H1 (cell line): ENCODE measurements at regions not wholly inside any gene's neighbourhood (a gene's known extent, or its start where the extent isn't known, plus 50 kb on each side); places are given as distances from the start of the nearest gene placed in this dataset.

Experiments
- CTCF ChIA-PET: fragments of 300-600 bp; sonication (Branson Sonifier 250); formaldehyde crosslinking; loops from one replicate; lab custom pipeline; 2021; ENCODE audit not compliant: partially characterized antibody; lab: Charles Lee
- POLR2A ChIA-PET: fragments of 300-600 bp; sonication (Branson Sonifier 250); formaldehyde crosslinking; loops from one replicate; lab custom pipeline; 2021; ENCODE audit warnings: inconsistent platforms; ENCODE audit not compliant: partially characterized antibody; lab: Charles Lee
- DNase-seq, 2 experiments: peaks; one replicate each; pipeline versions ENCODE4 v3.0.0 to v3.0.0-alpha.2; 2010 to 2022; ENCODE audit warnings: low spot score in 2 of 2, low read depth in 1 of 2, mixed read lengths in 1 of 2
- FAIRE-seq: peaks from 2 replicates; lab custom pipeline; 2011; peaks lifted over from hg19 to GRCh38; lab: Jason Lieb, UNC
- H2AFZ ChIP-seq: 2 replicates; pipeline ENCODE4 v1.8.1; 2012; ENCODE audit warnings: low read length, inconsistent platforms
- H2AK5ac ChIP-seq: 2 replicates; pipeline ENCODE4 v1.6.1; 2013; ENCODE audit warnings: low read depth, low read length
- H2BK120ac ChIP-seq: replicated peaks from 2 replicates; pipeline ENCODE3; 2013; ENCODE audit warnings: low read depth, low read length, inconsistent platforms
- H2BK12ac ChIP-seq: 2 replicates; pipeline ENCODE4 v1.6.1; 2013; ENCODE audit warnings: low read depth, low read length
- H2BK15ac ChIP-seq: 2 replicates; pipeline ENCODE4 v1.6.1; 2013; ENCODE audit warnings: low read length
- H2BK20ac ChIP-seq: 2 replicates; pipeline ENCODE4 v1.6.1; 2013; ENCODE audit warnings: low read length
- H2BK5ac ChIP-seq: 2 replicates; pipeline ENCODE4 v1.6.1; 2013; ENCODE audit warnings: low read depth, low read length
- H3K14ac ChIP-seq: 2 replicates; pipeline ENCODE4 v1.6.1; 2013; ENCODE audit warnings: inconsistent platforms; ENCODE audit not compliant: insufficient read length
- H3K18ac ChIP-seq: 2 replicates; pipeline ENCODE4 v1.6.1; 2013; ENCODE audit warnings: low read length; ENCODE audit errors: extremely low read depth
- H3K23ac ChIP-seq: 2 replicates; pipeline ENCODE4 v1.6.1; 2013; ENCODE audit warnings: inconsistent platforms; ENCODE audit not compliant: insufficient read length
- H3K23me2 ChIP-seq: 2 replicates; pipeline ENCODE4 v1.6.1; 2013; ENCODE audit warnings: low read depth, low read length
- H3K27ac ChIP-seq: 2 replicates; pipeline ENCODE4 v1.6.1; 2011; ENCODE audit warnings: low read depth, low read length, inconsistent platforms
- H3K27me3 ChIP-seq, 4 experiments: replicated peaks in 1 of 4; 1 replicate in 1 of 4; 2 replicates in 3 of 4; pipeline versions ENCODE4 v1.6.1 to v1.8.1; 2011 to 2013; ENCODE audit warnings: low read length in 3 of 4, mild to moderate bottlenecking in 3 of 4, inconsistent platforms in 2 of 4, mixed read lengths in 2 of 4, moderate library complexity in 1 of 4; ENCODE audit not compliant: control insufficient read depth in 3 of 4, insufficient read depth in 3 of 4; ENCODE audit errors: extremely low read depth in 1 of 4
- H3K36me3 ChIP-seq, 4 experiments: 2 replicates each; pipeline versions ENCODE4 v1.6.1 to v1.8.1; 2011 to 2013; ENCODE audit warnings: mild to moderate bottlenecking in 4 of 4, low read length in 3 of 4, moderate library complexity in 2 of 4, control low read depth in 1 of 4, inconsistent platforms in 1 of 4; ENCODE audit not compliant: insufficient read depth in 4 of 4, control insufficient read depth in 2 of 4
- H3K4ac ChIP-seq: replicated peaks from 2 replicates; pipeline ENCODE3; 2013; ENCODE audit warnings: low read length, low read depth, mixed read lengths, inconsistent platforms; ENCODE audit not compliant: insufficient read length
- H3K4me1 ChIP-seq, 4 experiments: replicated peaks in 1 of 4; 1 replicate in 1 of 4; 2 replicates in 3 of 4; pipeline versions ENCODE4 v1.6.1 to v1.8.1; 2011 to 2013; ENCODE audit warnings: low read length in 3 of 4, inconsistent platforms in 2 of 4, mixed read lengths in 1 of 4; ENCODE audit not compliant: insufficient read depth in 4 of 4, control insufficient read depth in 3 of 4
- H3K4me2 ChIP-seq, 2 experiments: 2 replicates each; pipeline versions ENCODE4 v1.6.1 to v1.8.1; 2011 to 2013; ENCODE audit warnings: low read depth in 2 of 2, low read length in 2 of 2, control low read depth in 1 of 2, inconsistent platforms in 1 of 2, mild to moderate bottlenecking in 1 of 2; ENCODE audit not compliant: insufficient read depth in 1 of 2
- H3K4me3 ChIP-seq, 4 experiments: fragments of 200-600, 300-600 bp in 1 of 4; sonication (generic), shearing (Covaris generic), sonication (Bioruptor Twin) in 1 of 4; 2 replicates each; pipeline versions ENCODE4 v1.5.1 to v1.8.1; 2011 to 2016; ENCODE audit warnings: low read length in 4 of 4, low read depth in 3 of 4, control low read depth in 2 of 4, inconsistent platforms in 2 of 4, mild to moderate bottlenecking in 2 of 4, mixed read lengths in 1 of 4, moderate library complexity in 1 of 4; ENCODE audit not compliant: insufficient read depth in 2 of 4; ENCODE audit errors: extremely low read depth in 1 of 4
- H3K56ac ChIP-seq: replicated peaks from 2 replicates; pipeline ENCODE3; 2013; ENCODE audit warnings: low read depth, mild to moderate bottlenecking, mixed read lengths, low read length, inconsistent platforms; ENCODE audit not compliant: insufficient read length
- H3K79me1 ChIP-seq: 2 replicates; pipeline ENCODE4 v1.6.1; 2013; ENCODE audit warnings: low read depth, low read length, control low read depth
- H3K79me2 ChIP-seq, 2 experiments: 2 replicates each; pipeline versions ENCODE4 v1.6.1 to v1.8.1; 2012 to 2013; ENCODE audit warnings: low read length in 2 of 2, mild to moderate bottlenecking in 2 of 2, inconsistent platforms in 1 of 2; ENCODE audit not compliant: insufficient read depth in 2 of 2, control insufficient read depth in 1 of 2
- H3K9ac ChIP-seq, 4 experiments: replicated peaks in 1 of 4; 1 replicate in 1 of 4; 2 replicates in 3 of 4; pipeline versions ENCODE4 v1.6.1 to v1.8.1; 2011 to 2013; ENCODE audit warnings: low read depth in 3 of 4, low read length in 3 of 4, control low read depth in 2 of 4, mild to moderate bottlenecking in 2 of 4, moderate library complexity in 2 of 4, inconsistent platforms in 1 of 4; ENCODE audit errors: extremely low read depth in 1 of 4
- H3K9me3 ChIP-seq, 2 experiments: 2 replicates each; pipeline versions ENCODE4 v1.6.1 to v1.8.1; 2012 to 2013; ENCODE audit warnings: mild to moderate bottlenecking in 2 of 2, moderate library complexity in 2 of 2, control low read depth in 1 of 2, inconsistent platforms in 1 of 2, low read depth in 1 of 2, low read length in 1 of 2, mixed read lengths in 1 of 2; ENCODE audit not compliant: insufficient read depth in 2 of 2
- H4K20me1 ChIP-seq, 2 experiments: replicated peaks in 1 of 2; 2 replicates each; pipeline versions ENCODE3 to v1.8.1; 2011 to 2013; ENCODE audit warnings: inconsistent platforms in 2 of 2, low read length in 2 of 2, mild to moderate bottlenecking in 1 of 2; ENCODE audit not compliant: insufficient read depth in 2 of 2, control insufficient read depth in 1 of 2
- H4K5ac ChIP-seq: 2 replicates; pipeline ENCODE4 v1.6.1; 2013; ENCODE audit warnings: low read length, low read depth, mixed read lengths, inconsistent platforms; ENCODE audit not compliant: insufficient read length
- H4K8ac ChIP-seq: 2 replicates; pipeline ENCODE4 v1.8.0; 2013; ENCODE audit warnings: mild to moderate bottlenecking, moderate library complexity, low read length, inconsistent platforms; ENCODE audit not compliant: insufficient read depth; ENCODE audit errors: extremely low read depth
- H4K91ac ChIP-seq: replicated peaks from 2 replicates; pipeline ENCODE3; 2013; ENCODE audit warnings: low read length, mixed read lengths, inconsistent platforms; ENCODE audit not compliant: insufficient read length
- CEBPB ChIP-seq: IDR thresholded peaks from 2 replicates; pipeline ENCODE4 v1.6.1; 2012; ENCODE audit warnings: low read depth, low read length
- RFX5 ChIP-seq: IDR thresholded peaks from 2 replicates; pipeline ENCODE4 v1.6.1; 2011; ENCODE audit warnings: low read depth, low read length, improper control_type of control experiment, borderline replicate concordance
- WGBS, 2 experiments: shearing (Covaris generic) in 1 of 2; methylation state at CpG; one replicate each; pipeline versions ENCODE4 v1.1.6 to v1.1.7; 2013 to 2015; ENCODE audit warnings: low lambda C conversion rate in 2 of 2, mixed read lengths in 2 of 2, inconsistent platforms in 1 of 2, low coverage in 1 of 2, missing lambda C conversion rate in 1 of 2; ENCODE audit not compliant: insufficient replicate concordance in 2 of 2, insufficient coverage in 1 of 2, insufficient read length in 1 of 2; ENCODE audit errors: extremely low coverage in 1 of 2, missing lambda C conversion rate in 1 of 2; 5-methylcytosine and 5-hydroxymethylcytosine counted together

GRCh38 chr3:74080056-74080461 lies 455.3 kb upstream of the PDZRN3 start:
- H2BK20ac ChIP-seq = no peak overlapping the region
- H3K36me3 ChIP-seq = no peaks in the 10 kb centered on the region
- no peaks in the 10 kb centered on the region for H3K9me3 ChIP-seq
- ChIA-PET CTCF (interaction anchor here (0.8 to 1.1 kb wide), 2 partner anchors 23 to 114 kb away, joined by 3 read pairs; no protein-coding TSS in a partner anchor), POLR2A (no interaction called here)
- H3K4ac ChIP-seq = no peak overlapping the region
- WGBS, 2 experiments = 90% methylated on average over 5 of the region's 5 CpGs; no CpG with 5 or more reads in 1 of the 2 experiments
- no peak overlapping the region for H2AK5ac ChIP-seq
- H3K27me3 ChIP-seq = peaks cover 0 to 2% (median 0%) of the 10 kb centered on the region in 4 experiments; a peak in 1 of 7 replicates
- no peak overlapping the region for H3K4me2 ChIP-seq
- no peak overlapping the region for H3K27ac ChIP-seq
- no peak overlapping the region for H3K9ac ChIP-seq
- no peak overlapping the region for H2BK120ac ChIP-seq
- DNase-seq = no peak
- H3K79me2 ChIP-seq = no peaks in the 10 kb centered on the region
- no peak for FAIRE-seq
- no peak overlapping the region for H3K4me3 ChIP-seq
- no peak overlapping the region for H4K8ac ChIP-seq
- no peak overlapping the region for H4K5ac ChIP-seq
- no peak overlapping the region for H2BK15ac ChIP-seq
- H2BK12ac ChIP-seq = no peak overlapping the region
- H3K23me2 ChIP-seq = no peaks in the 10 kb centered on the region; the same call in 1 of the 2 replicates
- TF ChIP-seq CEBPB = peak; percentile 51; the same call in 1 of the 2 replicates
- TF ChIP-seq RFX5 = no peak
- no peaks in the 10 kb centered on the region for H3K4me1 ChIP-seq
- no peaks in the 10 kb centered on the region for H3K79me1 ChIP-seq
- H3K14ac ChIP-seq = no peak overlapping the region
- no peak overlapping the region for H3K23ac ChIP-seq
- H2BK5ac ChIP-seq = no peak overlapping the region
- H4K20me1 ChIP-seq = no peaks in the 10 kb centered on the region
- H2AFZ ChIP-seq = no peak overlapping the region
- H4K91ac ChIP-seq = no peak overlapping the region
- H3K56ac ChIP-seq = no peak overlapping the region
- no peak overlapping the region for H3K18ac ChIP-seq
